ENCODE measurements at regions not wholly inside any gene's neighbourhood (a gene's known extent, or its start where the extent isn't known, plus 50 kb on each side); places are given as distances from the start of the nearest gene placed in this dataset.
"Not testable (repeated sequence)": the region's sequence is repeated elsewhere in the genome, so short reads cannot be mapped to it uniquely, and the experiment has no call there.

GRCh38 chr19:56974556-56975207 lies 134.2 kb upstream of the PEG3 start:
- no peaks in the 10 kb centered on the region for H3K27me3 ChIP-seq
- H3K4me1 ChIP-seq = no peaks in the 10 kb centered on the region
- H3K9me3 ChIP-seq = no peaks in the 10 kb centered on the region
- H3K36me3 ChIP-seq (replicated peaks in 1 of 2; ENCODE audit: insufficient read depth in 1 of 2, low read depth in 2 of 2) = no peaks in the 10 kb centered on the region
- ATAC-seq = no peak
- H3K4me3 ChIP-seq = no peak overlapping the region
- H3K27ac ChIP-seq = no peak overlapping the region
- no peak for TF ChIP-seq POLR2A (IDR thresholded peaks at IDR 0.05)
- no peak for TF ChIP-seq CTCF (IDR thresholded peaks at IDR 0.05)
- 42 to 43% methylated on average over 8 of the region's 8 CpGs for WGBS, 2 donors
- no peak for DNase-seq
- intact Hi-C loops (cut with DNase I) = no loop called here

- H3K36me3 ChIP-seq (replicated peaks in 1 of 2; ENCODE audit: insufficient read depth in 1 of 2, low read depth in 2 of 2) = no peaks in the 10 kb centered on the region
- DNase-seq (no peak), ATAC-seq (no peak)
- no peak overlapping the region for H3K4me3 ChIP-seq
- H3K27ac ChIP-seq = no peak overlapping the region
- TF ChIP-seq POLR2A (IDR thresholded peaks at IDR 0.05) (no peak), CTCF (IDR thresholded peaks at IDR 0.05) (no peak)
- no peaks in the 10 kb centered on the region for H3K9me3 ChIP-seq
- H3K27me3 ChIP-seq = no peaks in the 10 kb centered on the region
- WGBS, 2 donors = 28 to 45% methylated on average over 4 of the region's 4 CpGs
- H3K4me1 ChIP-seq = no peaks in the 10 kb centered on the region
- intact Hi-C loops (cut with DNase I) = no loop called here
Measured at GRCh38 chr19:56976300-56976699, 135.8 kb upstream of the PEG3 start.

- ATAC-seq = no peak
- Histone ChIP-seq H3K36me3 (replicated peaks in 1 of 2; ENCODE audit: insufficient read depth in 1 of 2, low read depth in 2 of 2) (no peaks in the 10 kb centered on the region), H3K27me3 (no peaks in the 10 kb centered on the region), H3K27ac (no peak overlapping the region), H3K4me3 (no peak overlapping the region), H3K4me1 (no peaks in the 10 kb centered on the region), H3K9me3 (no peaks in the 10 kb centered on the region)
- DNase-seq = no peak
- TF ChIP-seq CTCF (IDR thresholded peaks at IDR 0.05) = no peak
- no peak for TF ChIP-seq POLR2A (IDR thresholded peaks at IDR 0.05)
- 66 to 67% methylated on average over 14 of the region's 14 CpGs for WGBS, 2 donors
- intact Hi-C loops (cut with DNase I) = no loop called here
Measured at GRCh38 chr19:56976995-56977906, 136.7 kb upstream of the PEG3 start.

GRCh38 chr19:56978023-56978565 lies 137.6 kb upstream of the PEG3 start:
- H3K27ac ChIP-seq = no peak overlapping the region
- no peaks in the 10 kb centered on the region for H3K27me3 ChIP-seq
- no peak for DNase-seq
- intact Hi-C loops (cut with DNase I) = no loop called here
- no peaks in the 10 kb centered on the region for H3K4me1 ChIP-seq
- no peaks in the 10 kb centered on the region for H3K9me3 ChIP-seq
- no peaks in the 10 kb centered on the region for H3K36me3 ChIP-seq (replicated peaks in 1 of 2; ENCODE audit: insufficient read depth in 1 of 2, low read depth in 2 of 2)
- WGBS, 2 donors = 33 to 43% methylated on average over 20 of the region's 20 CpGs
- no peak for ATAC-seq
- TF ChIP-seq CTCF (IDR thresholded peaks at IDR 0.05) (no peak), POLR2A (IDR thresholded peaks at IDR 0.05) (no peak)
- no peak overlapping the region for H3K4me3 ChIP-seq

GRCh38 chr19:56980326-56980725 lies 139.5 kb upstream of the USP29 start:
- H3K27me3 ChIP-seq; ATAC-seq; H3K4me1 ChIP-seq; H3K4me3 ChIP-seq; intact Hi-C loops (cut with DNase I); DNase-seq; H3K27ac ChIP-seq; H3K9me3 ChIP-seq; H3K36me3 ChIP-seq (replicated peaks in 1 of 2; ENCODE audit: insufficient read depth in 1 of 2, low read depth in 2 of 2): not testable (repeated sequence)
- WGBS, 2 donors = 79 to 91% methylated on average over 4 to 7 of the region's 7 CpGs

Measured in body of pancreas (tissue), 4 donors.